ENCODE measurements at regions not wholly inside any gene's neighbourhood (a gene's known extent, or its start where the extent isn't known, plus 50 kb on each side); places are given as distances from the start of the nearest gene placed in this dataset.

- Histone ChIP-seq H3K9ac (ENCODE audit: low read length) (no peak overlapping the region), H3K27me3 (ENCODE audit: low read length) (peaks cover 39% of the 10 kb centered on the region; the same call in 1 of the 2 replicates), H3K36me3 (ENCODE audit: low read depth, low read length) (no peaks in the 10 kb centered on the region), H3K9me2 (replicated peaks; ENCODE audit: low read length) (no peaks in the 10 kb centered on the region), H3K79me2 (ENCODE audit: low read length) (no peaks in the 10 kb centered on the region), H3K4me2 (ENCODE audit: low read length) (no peak overlapping the region), H3K27ac (ENCODE audit: low read length) (no peak overlapping the region), H4K20me1 (ENCODE audit: low read length) (no peaks in the 10 kb centered on the region), H3K9me3 (ENCODE audit: low read length) (no peaks in the 10 kb centered on the region), H3F3A (ENCODE audit: low read length, unreplicated experiment) (no peaks in the 10 kb centered on the region), H2AFZ (ENCODE audit: low read length) (no peak overlapping the region), H3K4me1 (ENCODE audit: insufficient read depth, low read length) (no peaks in the 10 kb centered on the region), H3K4me3 (ENCODE audit: low read length) (no peak overlapping the region)
- ChIA-PET CTCF (no interaction called here), POLR2A (ENCODE audit: unreplicated experiment) (no interaction called here)
- TF ChIP-seq CTCF (conservative IDR thresholded peaks at IDR 0.05; ENCODE audit: low read depth, low read length) (no peak), EZH2 (IDR thresholded peaks at IDR 0.05; ENCODE audit: low read length, unreplicated experiment) (no peak), EZH2phosphoT487 (IDR thresholded peaks at IDR 0.05; ENCODE audit: borderline replicate concordance, low read length) (no peak)
- intact Hi-C loops (cut with micrococcal nuclease): no loop called here
- DNase-seq (no peak), ATAC-seq (no peak)
- BruUV-seq (replicated peaks): no TSS peak
Measured at GRCh38 chr2:223107825-223108224, 55.8 kb downstream of the KCNE4 start.

GRCh38 chr2:223108351-223109050 is 56.5 kb downstream of the KCNE4 start:
- H3K9ac ChIP-seq (ENCODE audit: low read length): no peak overlapping the region
- H3K27me3 ChIP-seq (ENCODE audit: low read length): peaks cover 39% of the 10 kb centered on the region; the same call in 1 of the 2 replicates
- H2AFZ ChIP-seq (ENCODE audit: low read length): no peak overlapping the region
- no peaks in the 10 kb centered on the region for H3K9me2 ChIP-seq (replicated peaks; ENCODE audit: low read length)
- H4K20me1 ChIP-seq (ENCODE audit: low read length): no peaks in the 10 kb centered on the region
- CTCF ChIA-PET: no interaction called here
- no peaks in the 10 kb centered on the region for H3K4me1 ChIP-seq (ENCODE audit: insufficient read depth, low read length)
- ATAC-seq (no peak), DNase-seq (no peak)
- no TSS peak for BruUV-seq (replicated peaks)
- POLR2A ChIA-PET (ENCODE audit: unreplicated experiment): no interaction called here
- no peaks in the 10 kb centered on the region for H3K9me3 ChIP-seq (ENCODE audit: low read length)
- no peaks in the 10 kb centered on the region for H3K79me2 ChIP-seq (ENCODE audit: low read length)
- H3F3A ChIP-seq (ENCODE audit: low read length, unreplicated experiment): no peaks in the 10 kb centered on the region
- TF ChIP-seq CTCF (conservative IDR thresholded peaks at IDR 0.05; ENCODE audit: low read depth, low read length) (no peak), EZH2 (IDR thresholded peaks at IDR 0.05; ENCODE audit: low read length, unreplicated experiment) (no peak), EZH2phosphoT487 (IDR thresholded peaks at IDR 0.05; ENCODE audit: borderline replicate concordance, low read length) (no peak)
- no peak overlapping the region for H3K4me3 ChIP-seq (ENCODE audit: low read length)
- no peaks in the 10 kb centered on the region for H3K36me3 ChIP-seq (ENCODE audit: low read depth, low read length)
- no peak overlapping the region for H3K4me2 ChIP-seq (ENCODE audit: low read length)
- intact Hi-C loops (cut with micrococcal nuclease): no loop called here
- H3K27ac ChIP-seq (ENCODE audit: low read length): no peak overlapping the region

GRCh38 chr2:223109341-223109740 is 57.4 kb downstream of the KCNE4 start:
- BruUV-seq (replicated peaks): no TSS peak
- no peaks in the 10 kb centered on the region for H3K9me3 ChIP-seq (ENCODE audit: low read length)
- no peaks in the 10 kb centered on the region for H4K20me1 ChIP-seq (ENCODE audit: low read length)
- no peak overlapping the region for H3K4me3 ChIP-seq (ENCODE audit: low read length)
- no peak overlapping the region for H3K4me2 ChIP-seq (ENCODE audit: low read length)
- POLR2A ChIA-PET (ENCODE audit: unreplicated experiment): no interaction called here
- H3K27me3 ChIP-seq (ENCODE audit: low read length): peaks cover 39% of the 10 kb centered on the region; the same call in 1 of the 2 replicates
- no peak overlapping the region for H2AFZ ChIP-seq (ENCODE audit: low read length)
- intact Hi-C loops (cut with micrococcal nuclease): no loop called here
- H3K4me1 ChIP-seq (ENCODE audit: insufficient read depth, low read length): no peaks in the 10 kb centered on the region
- ATAC-seq: no peak
- H3K9me2 ChIP-seq (replicated peaks; ENCODE audit: low read length): no peaks in the 10 kb centered on the region
- H3K36me3 ChIP-seq (ENCODE audit: low read depth, low read length): no peaks in the 10 kb centered on the region
- no peak overlapping the region for H3K27ac ChIP-seq (ENCODE audit: low read length)
- no peak for TF ChIP-seq CTCF (conservative IDR thresholded peaks at IDR 0.05; ENCODE audit: low read depth, low read length)
- no peak for TF ChIP-seq EZH2phosphoT487 (IDR thresholded peaks at IDR 0.05; ENCODE audit: borderline replicate concordance, low read length)
- no peak for TF ChIP-seq EZH2 (IDR thresholded peaks at IDR 0.05; ENCODE audit: low read length, unreplicated experiment)
- CTCF ChIA-PET: no interaction called here
- H3K79me2 ChIP-seq (ENCODE audit: low read length): no peaks in the 10 kb centered on the region
- DNase-seq: no peak
- H3F3A ChIP-seq (ENCODE audit: low read length, unreplicated experiment): no peaks in the 10 kb centered on the region
- H3K9ac ChIP-seq (ENCODE audit: low read length): no peak overlapping the region

Measured in PC-3 (cell line).